Inferior parietal cortex (tissue), 1 donor: ENCODE measurements at regions not wholly inside any gene's neighbourhood (a gene's known extent, or its start where the extent isn't known, plus 50 kb on each side); places are given as distances from the start of the nearest gene placed in this dataset.

Experiments used
- DNase-seq: peaks from one replicate; pipeline ENCODE4 v3.0.0-alpha.2; 2016; ENCODE audit errors: extremely low spot score

DNA sequence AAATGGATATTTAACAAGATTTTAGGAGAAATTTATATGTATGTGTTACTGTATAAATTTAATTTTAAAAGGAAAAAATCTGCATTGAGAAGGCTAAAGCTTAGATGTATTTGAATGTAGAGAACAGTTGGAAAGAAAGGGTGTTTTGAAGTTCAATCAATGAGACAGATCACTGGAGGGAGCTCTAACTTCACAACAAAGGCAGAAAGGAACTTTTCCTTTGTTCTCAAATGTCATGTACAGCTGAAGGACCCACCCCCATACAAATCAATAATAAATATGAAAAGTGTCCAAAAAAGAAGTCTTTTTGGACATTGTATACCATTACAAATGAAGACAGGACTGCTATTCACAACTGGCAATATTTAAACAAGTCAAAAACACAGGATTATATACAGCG lies 403.4 kb downstream of the DNAJB9 start:
- peak; percentile 20 for DNase-seq

GRCh38 chr7:108974641-108975040 lies 405.0 kb downstream of the DNAJB9 start:
- DNase-seq = no peak

DNA sequence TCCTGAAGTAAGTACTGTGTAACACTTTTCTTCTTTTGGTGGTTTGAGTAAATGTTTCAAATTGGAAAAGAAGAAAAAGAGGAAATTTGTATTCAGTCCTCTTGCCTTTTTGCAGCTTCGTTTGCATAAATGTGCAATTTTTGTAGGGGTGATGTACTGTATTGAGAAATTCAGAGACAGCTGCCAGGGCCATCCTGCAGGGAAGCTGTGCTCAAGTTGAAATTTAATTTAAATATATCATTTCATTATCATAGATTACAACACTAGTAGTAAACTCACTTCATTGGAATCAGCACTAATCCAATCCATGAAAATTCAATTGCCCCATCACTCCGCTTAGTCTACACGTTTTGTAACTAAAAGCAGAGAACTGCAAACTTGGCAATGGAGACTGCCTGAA lies 415.4 kb downstream of the DNAJB9 start:
- peak; percentile 13 for DNase-seq

DNA sequence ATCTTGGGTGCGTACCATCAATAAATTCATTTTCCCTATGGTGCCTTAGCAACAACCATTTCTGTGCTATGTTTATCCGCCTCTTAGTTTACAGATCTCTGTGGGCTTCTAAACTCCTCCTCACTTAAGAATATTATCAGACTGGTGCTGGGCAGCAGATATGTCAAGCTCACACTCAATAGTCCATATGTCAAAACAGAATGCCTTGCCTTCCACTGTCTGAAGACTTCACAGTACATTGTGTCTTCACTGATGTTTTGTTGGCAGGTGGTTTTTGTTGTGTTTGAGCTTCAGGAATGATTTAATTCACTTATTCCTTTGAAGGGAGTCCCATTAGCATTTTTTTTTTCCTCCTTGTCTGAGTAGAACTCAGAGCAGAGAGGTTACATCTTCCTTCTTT lies 419.6 kb downstream of the DNAJB9 start:
- DNase-seq = no peak

GRCh38 chr7:108997480-108997879 lies 427.8 kb downstream of the DNAJB9 start:
- no peak for DNase-seq

GRCh38 chr7:109003742-109004141 lies 434.1 kb downstream of the DNAJB9 start:
- DNase-seq = no peak

DNA sequence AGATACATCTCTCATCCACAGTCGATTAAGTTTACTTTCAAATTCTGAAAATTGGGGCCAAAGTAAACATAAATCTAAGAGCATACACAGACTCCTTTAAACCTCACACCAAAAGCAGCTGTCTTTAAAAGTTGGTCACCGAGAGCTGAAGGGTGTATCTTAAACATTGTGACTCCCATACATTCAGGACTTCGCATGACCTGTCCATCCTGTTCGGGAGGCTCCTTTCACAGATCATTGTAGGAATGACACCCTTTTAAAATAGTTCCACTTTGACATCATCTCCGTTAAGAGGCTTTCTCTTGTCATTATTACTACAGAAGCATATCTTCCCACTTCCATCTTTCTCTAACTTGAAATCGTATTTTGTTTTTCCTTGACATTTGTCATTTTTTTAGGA lies 440.0 kb downstream of the DNAJB9 start:
- no peak for DNase-seq

DNA sequence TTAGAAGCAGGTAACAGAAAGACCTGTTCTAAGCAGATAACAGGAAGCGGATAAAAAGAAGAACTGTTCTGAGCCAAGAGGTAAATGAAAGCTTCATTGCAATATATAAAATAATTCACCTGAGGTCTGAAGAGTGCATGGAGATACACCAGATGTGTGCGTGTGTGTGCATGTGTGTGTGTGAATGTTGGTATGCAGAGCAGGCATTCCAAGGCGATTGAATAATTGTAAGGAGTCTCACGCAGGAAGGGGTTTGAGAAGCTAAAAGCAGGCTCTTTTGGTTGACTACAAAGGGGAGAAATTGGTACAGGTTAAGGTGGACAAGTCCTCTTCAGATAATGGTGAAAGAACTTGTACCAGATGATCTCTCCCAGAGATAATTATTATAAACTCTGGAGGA lies 450.6 kb downstream of the DNAJB9 start:
- no peak for DNase-seq

DNA sequence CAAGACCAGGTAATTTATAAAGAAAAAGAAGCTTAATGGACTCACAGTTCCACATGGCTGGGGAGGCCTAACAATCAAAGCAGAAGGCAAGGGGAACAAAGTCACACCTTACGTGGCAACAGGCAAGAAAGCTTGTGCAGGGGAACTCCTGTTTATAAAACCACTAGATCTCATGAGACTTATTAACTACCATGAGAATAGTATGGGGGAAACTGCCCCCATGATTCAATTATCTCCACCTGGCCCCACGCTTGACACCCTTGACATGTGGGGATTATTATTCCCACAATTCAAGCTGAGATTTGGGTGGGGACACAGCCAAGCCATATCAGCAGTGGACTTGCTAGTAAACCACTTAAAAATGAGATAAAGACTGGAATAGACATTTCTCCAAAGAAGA lies 451.7 kb downstream of the DNAJB9 start:
- DNase-seq = no peak

DNA sequence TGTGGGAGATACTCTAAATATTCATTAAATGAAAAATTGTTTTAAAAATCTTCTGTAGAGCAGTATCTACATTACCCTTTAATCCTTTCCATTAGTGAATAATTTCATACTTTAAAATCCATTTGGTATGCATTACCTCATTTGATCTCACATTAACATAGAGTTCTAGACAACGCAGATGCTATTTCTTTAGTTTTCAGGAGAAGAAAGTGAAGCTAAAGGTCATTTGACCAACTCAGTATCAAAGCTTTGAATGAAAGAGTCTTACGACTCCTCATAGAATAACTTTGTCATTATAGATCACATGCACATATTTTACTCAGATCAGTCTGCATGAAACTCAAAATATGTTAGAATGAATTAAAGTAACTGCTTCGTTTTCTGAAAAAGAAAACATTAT lies 460.2 kb downstream of the DNAJB9 start:
- DNase-seq = no peak

DNA sequence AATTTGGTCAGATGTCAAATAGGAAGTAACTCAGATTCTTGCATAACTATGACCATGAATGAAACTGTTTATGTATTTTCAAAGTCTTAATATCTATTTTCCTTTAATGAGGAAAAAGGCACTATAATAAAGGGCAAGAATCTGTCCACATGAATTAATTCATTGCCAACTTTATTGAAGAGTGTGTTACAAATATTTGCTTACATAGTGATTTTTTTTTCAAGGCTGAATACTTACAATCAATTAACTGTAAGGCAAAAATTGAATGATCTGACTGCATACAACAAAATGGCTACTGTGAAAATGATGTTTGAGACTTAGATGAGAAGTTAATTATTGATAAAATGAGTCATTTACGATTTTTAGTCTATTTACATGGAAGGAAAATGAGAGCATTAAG lies 475.0 kb downstream of the DNAJB9 start:
- DNase-seq = no peak

DNA sequence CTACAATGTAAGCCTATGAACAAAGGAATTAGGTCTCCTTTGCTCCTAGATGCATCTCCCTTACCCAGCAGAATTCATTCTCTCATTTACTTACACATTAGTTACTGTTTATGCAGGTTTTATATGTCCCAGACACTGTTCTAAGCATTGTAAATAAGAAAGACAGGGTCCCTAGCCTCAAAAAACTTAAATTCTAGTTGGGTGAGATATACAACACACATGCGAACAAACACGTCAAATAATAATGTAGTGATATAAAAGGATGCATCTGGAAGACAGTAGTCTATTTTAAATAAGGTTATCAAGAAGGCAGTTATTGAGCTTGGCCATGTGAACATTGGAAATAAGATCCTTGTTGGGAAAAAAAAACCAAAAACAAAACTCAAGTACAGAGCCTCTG lies 479.7 kb downstream of the DNAJB9 start:
- no peak for DNase-seq

DNA sequence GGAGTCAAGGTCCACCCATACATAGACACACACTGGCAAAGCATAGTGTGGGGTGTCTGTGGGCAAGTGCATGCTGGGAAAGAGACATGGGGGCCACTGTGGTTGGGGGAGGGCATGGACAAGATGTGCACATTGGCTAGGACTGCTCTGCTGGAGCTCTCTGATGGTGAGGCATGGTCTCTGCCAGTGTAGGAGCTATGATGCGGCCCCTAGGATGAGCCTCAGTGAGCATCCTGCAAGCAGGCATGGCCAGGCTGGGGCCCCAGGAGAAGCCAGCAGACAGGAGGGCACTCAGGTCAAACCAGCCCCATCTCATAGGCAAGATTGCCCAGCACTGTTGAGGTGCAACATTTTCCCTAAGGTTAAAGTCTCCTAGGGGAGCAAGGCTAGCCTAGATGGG lies 489.4 kb downstream of the DNAJB9 start:
- no peak for DNase-seq

DNA sequence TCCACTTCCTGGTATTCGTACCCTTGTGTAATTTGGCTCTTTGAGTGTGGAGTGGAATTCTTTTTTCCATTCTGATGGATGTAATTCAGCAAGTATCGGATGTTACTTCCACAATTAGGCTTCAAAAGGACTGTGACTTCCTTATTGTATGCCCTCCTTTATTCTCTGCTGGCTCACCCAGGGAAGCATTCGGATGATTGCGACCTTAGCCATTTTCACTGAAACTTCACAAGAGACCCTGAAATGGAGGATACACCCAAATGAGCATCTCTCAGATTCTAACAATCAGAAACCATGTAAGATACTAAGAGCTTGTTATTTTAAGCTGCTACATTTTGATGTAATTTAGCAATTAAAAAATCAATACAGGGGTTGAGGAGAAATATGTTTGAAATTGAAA lies 493.1 kb downstream of the DNAJB9 start:
- DNase-seq = no peak

DNA sequence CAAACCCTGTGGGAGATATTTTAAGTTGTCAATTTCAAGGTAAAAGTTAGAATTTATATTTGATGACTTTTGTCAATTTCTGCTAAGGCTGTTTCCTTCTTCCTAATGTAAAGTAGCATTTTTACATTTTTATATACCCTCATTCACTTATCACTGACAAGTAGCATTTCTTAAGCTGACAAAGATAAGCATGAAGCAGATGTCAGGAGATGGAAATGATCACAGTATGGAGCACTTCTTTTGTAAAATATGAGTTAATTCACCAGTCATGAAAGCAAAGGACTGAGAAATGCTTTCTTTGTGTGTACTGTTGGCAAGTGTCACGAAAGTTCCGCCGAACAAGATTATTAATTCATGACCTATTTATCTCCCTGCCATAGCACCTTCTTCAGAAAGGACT lies 503.9 kb downstream of the DNAJB9 start:
- DNase-seq = no peak

- no peak for DNase-seq
Measured at GRCh38 chr7:109076396-109076972, 506.8 kb downstream of the DNAJB9 start.

GRCh38 chr7:109091042-109091441 lies 521.4 kb downstream of the DNAJB9 start:
- DNase-seq = no peak

DNA sequence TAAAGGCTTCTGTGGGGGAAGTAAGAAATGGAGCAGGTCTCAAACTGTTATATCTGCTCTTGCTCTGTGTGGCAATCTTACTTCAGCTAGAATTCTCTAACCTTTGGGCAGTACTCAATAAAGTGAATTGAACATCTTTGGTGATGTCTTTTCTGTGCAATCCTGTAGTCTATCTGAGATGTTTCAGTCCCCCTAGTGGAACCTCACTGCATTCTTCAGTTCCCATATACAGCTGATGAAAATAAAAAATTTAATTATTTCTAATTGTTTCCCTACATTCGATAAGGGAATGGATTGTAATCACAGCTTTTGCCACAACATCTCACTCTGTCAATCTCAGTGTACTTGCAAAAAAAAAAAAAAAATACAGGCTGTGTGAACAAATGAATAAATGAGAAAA lies 522.6 kb downstream of the DNAJB9 start:
- no peak for DNase-seq

GRCh38 chr7:109101332-109101731 lies 531.7 kb downstream of the DNAJB9 start:
- no peak for DNase-seq

DNA sequence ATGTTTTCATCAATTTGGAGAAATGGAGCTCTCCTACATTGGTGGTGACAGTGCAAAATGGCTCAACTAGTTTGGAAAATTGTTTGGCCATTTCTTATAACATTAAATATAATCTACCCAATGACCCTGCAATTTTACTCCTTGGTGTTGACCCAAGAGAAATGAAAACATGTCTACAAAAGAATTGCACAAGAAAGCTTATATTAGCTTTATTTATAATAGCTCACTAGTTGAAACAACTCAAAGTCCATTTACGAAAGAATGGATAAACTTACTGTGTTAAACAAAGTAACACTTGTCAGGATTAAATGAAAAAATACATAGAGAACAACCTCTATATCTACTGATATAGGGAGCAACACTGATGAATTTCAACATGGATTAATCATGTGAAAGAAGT lies 539.9 kb downstream of the DNAJB9 start:
- no peak for DNase-seq

GRCh38 chr7:109111086-109111485 lies 541.4 kb downstream of the DNAJB9 start:
- DNase-seq = no peak

GRCh38 chr7:109121599-109122300 lies 552.1 kb downstream of the DNAJB9 start:
- DNase-seq = no peak

GRCh38 chr7:109125001-109125400 lies 555.3 kb downstream of the DNAJB9 start:
- DNase-seq = no peak
